HEK293 (cell line): ENCODE measurements at regions not wholly inside any gene's neighbourhood (a gene's known extent, or its start where the extent isn't known, plus 50 kb on each side); places are given as distances from the start of the nearest gene placed in this dataset.

Experiments used
- CTCF ChIA-PET: fragments of 350-600 bp; formaldehyde crosslinking; extraction: SDS; loops from one replicate; lab custom pipeline; 2021; ENCODE audit warnings: antibody characterized with exemption; lab: Yijun Ruan, JAX
- POLR2A ChIA-PET: fragments of 300-600 bp; formaldehyde crosslinking; extraction: SDS; loops from one replicate; lab custom pipeline; 2020; ENCODE audit warnings: antibody characterized with exemption, inconsistent platforms; lab: Yijun Ruan, JAX
- H3K27ac ChIP-seq: fragments of 200-500 bp; sonication (Bioruptor generic); 2 replicates; pipeline ENCODE4 v1.5.1; 2014; ENCODE audit warnings: low read depth, low read length, control low read depth, inconsistent platforms; ENCODE audit errors: extremely low read depth
- H3K36me3 ChIP-seq, 2 experiments: fragments of 200-500 bp in 1 of 2; sonication (Bioruptor generic) in 1 of 2; 1 replicate in 1 of 2; 2 replicates in 1 of 2; pipeline ENCODE4 v1.5.1; 2014 to 2017; ENCODE audit warnings: inconsistent platforms in 2 of 2, low read length in 2 of 2; ENCODE audit not compliant: control insufficient read depth in 2 of 2, insufficient read depth in 1 of 2
- H3K4me1 ChIP-seq: fragments of 200-500 bp; sonication (Bioruptor generic); 2 replicates; pipeline ENCODE4 v1.5.1; 2014; ENCODE audit warnings: mild to moderate bottlenecking, low read length, inconsistent platforms; ENCODE audit not compliant: control insufficient read depth, insufficient read depth
- H3K4me3 ChIP-seq: 2 replicates; pipeline ENCODE4 v1.5.1; 2011; ENCODE audit warnings: low read depth, mild to moderate bottlenecking, control low read depth, low read length, moderate library complexity
- H3K9me3 ChIP-seq: fragments of 200-500 bp; sonication (Bioruptor generic); 2 replicates; pipeline ENCODE4 v1.5.1; 2014; ENCODE audit warnings: low read depth, low read length, inconsistent platforms; ENCODE audit not compliant: control insufficient read depth, insufficient read depth
- FEZF1 ChIP-seq: fragments of 450-650 bp; formaldehyde crosslinking; IDR thresholded peaks from 2 replicates; pipeline ENCODE4 v1.5.1; 2016; ENCODE audit warnings: missing biosample characterization, missing genetic modification characterization
- KLF8 ChIP-seq: fragments of 450-650 bp; formaldehyde crosslinking; IDR thresholded peaks from 2 replicates; pipeline ENCODE4 v1.5.1; 2016; ENCODE audit warnings: missing biosample characterization, missing genetic modification characterization
- PRDM4 ChIP-seq: fragments of 450-650 bp; formaldehyde crosslinking; IDR thresholded peaks from 2 replicates; pipeline ENCODE4 v1.5.1; 2017; ENCODE audit warnings: missing biosample characterization, missing genetic modification characterization
- SCRT1 ChIP-seq: fragments of 450-650 bp; formaldehyde crosslinking; IDR thresholded peaks from 2 replicates; pipeline ENCODE4 v1.5.1; 2016; ENCODE audit warnings: missing biosample characterization, missing genetic modification characterization, borderline replicate concordance
- SCRT2 ChIP-seq: fragments of 450-650 bp; formaldehyde crosslinking; IDR thresholded peaks from 2 replicates; pipeline ENCODE4 v1.5.1; 2016; ENCODE audit warnings: missing biosample characterization, missing genetic modification characterization
- TSHZ1 ChIP-seq: fragments of 450-650 bp; formaldehyde crosslinking; IDR thresholded peaks from 2 replicates; pipeline ENCODE4 v1.5.1; 2016; ENCODE audit warnings: missing biosample characterization, missing genetic modification characterization, borderline replicate concordance
- ZBTB21 ChIP-seq: fragments of 450-650 bp; formaldehyde crosslinking; IDR thresholded peaks from 2 replicates; pipeline ENCODE4 v1.5.1; 2017; ENCODE audit warnings: missing biosample characterization, missing genetic modification characterization
- ZBTB44 ChIP-seq: fragments of 450-650 bp; IDR thresholded peaks from 2 replicates; pipeline ENCODE4 v1.5.1; 2018; ENCODE audit warnings: missing biosample characterization, mild to moderate bottlenecking, missing genetic modification characterization
- ZBTB48 ChIP-seq: fragments of 450-650 bp; formaldehyde crosslinking; IDR thresholded peaks from 2 replicates; pipeline ENCODE4 v1.5.1; 2016; ENCODE audit warnings: missing biosample characterization, missing genetic modification characterization
- ZEB2 ChIP-seq: fragments of 450-650 bp; formaldehyde crosslinking; IDR thresholded peaks from 2 replicates; pipeline ENCODE4 v1.5.1; 2016; ENCODE audit warnings: missing biosample characterization, missing genetic modification characterization
- ZFP69B ChIP-seq: fragments of 450-650 bp; formaldehyde crosslinking; IDR thresholded peaks from 2 replicates; pipeline ENCODE4 v1.5.1; 2016; ENCODE audit warnings: missing biosample characterization, missing genetic modification characterization
- ZNF140 ChIP-seq: fragments of 450-650 bp; formaldehyde crosslinking; IDR thresholded peaks from 2 replicates; pipeline ENCODE4 v1.5.1; 2016; ENCODE audit warnings: missing biosample characterization, missing genetic modification characterization
- ZNF24 ChIP-seq: fragments of 450-650 bp; formaldehyde crosslinking; IDR thresholded peaks from 2 replicates; pipeline ENCODE4 v1.5.1; 2016; ENCODE audit warnings: missing biosample characterization, missing genetic modification characterization
- ZNF280C ChIP-seq: fragments of 450-650 bp; formaldehyde crosslinking; IDR thresholded peaks from 2 replicates; pipeline ENCODE4 v1.5.1; 2016; ENCODE audit warnings: missing biosample characterization, missing genetic modification characterization
- ZNF302 ChIP-seq: fragments of 450-650 bp; formaldehyde crosslinking; IDR thresholded peaks from 2 replicates; pipeline ENCODE4 v1.5.1; 2016; ENCODE audit warnings: missing biosample characterization, missing genetic modification characterization, low read depth
- ZNF404 ChIP-seq: fragments of 450-650 bp; formaldehyde crosslinking; IDR thresholded peaks from 2 replicates; pipeline ENCODE4 v1.5.1; 2017; ENCODE audit warnings: missing biosample characterization, missing genetic modification characterization
- ZNF423 ChIP-seq: fragments of 450-650 bp; formaldehyde crosslinking; IDR thresholded peaks from 2 replicates; pipeline ENCODE4 v1.5.1; 2016; ENCODE audit warnings: missing biosample characterization, missing genetic modification characterization
- ZNF449 ChIP-seq: fragments of 450-650 bp; formaldehyde crosslinking; IDR thresholded peaks from 2 replicates; pipeline ENCODE4 v1.5.1; 2017; ENCODE audit warnings: missing biosample characterization, mild to moderate bottlenecking, missing genetic modification characterization, moderate library complexity
- ZNF561 ChIP-seq: fragments of 450-650 bp; IDR thresholded peaks from 2 replicates; pipeline ENCODE4 v1.5.1; 2018; ENCODE audit warnings: missing biosample characterization, missing genetic modification characterization, borderline replicate concordance
- ZNF580 ChIP-seq: fragments of 450-650 bp; formaldehyde crosslinking; IDR thresholded peaks from 2 replicates; pipeline ENCODE4 v1.5.1; 2016; ENCODE audit warnings: missing biosample characterization, missing genetic modification characterization
- ZNF610 ChIP-seq: fragments of 450-650 bp; formaldehyde crosslinking; IDR thresholded peaks from 2 replicates; pipeline ENCODE4 v1.5.1; 2016; ENCODE audit warnings: missing biosample characterization, missing genetic modification characterization, borderline replicate concordance
- ZNF629 ChIP-seq: fragments of 450-650 bp; formaldehyde crosslinking; IDR thresholded peaks from 2 replicates; pipeline ENCODE4 v1.5.1; 2017; ENCODE audit warnings: missing biosample characterization, missing genetic modification characterization
- ZNF707 ChIP-seq: fragments of 450-650 bp; formaldehyde crosslinking; IDR thresholded peaks from 2 replicates; pipeline ENCODE4 v1.5.1; 2016; ENCODE audit warnings: missing biosample characterization, missing genetic modification characterization
- ZNF792 ChIP-seq: fragments of 450-650 bp; formaldehyde crosslinking; IDR thresholded peaks from 2 replicates; pipeline ENCODE4 v1.5.1; 2016; ENCODE audit warnings: missing biosample characterization, missing genetic modification characterization

GRCh38 chr6:144617708-144618107 lies 332.6 kb downstream of the UTRN start (continued):
- TF ChIP-seq TSHZ1, result no peak
- TF ChIP-seq ZNF404 (tag by site-specific recombination), result no peak
- no peak for TF ChIP-seq ZNF24 (tag by site-specific recombination)
- TF ChIP-seq ZNF302 (tag by site-specific recombination), result no peak
- no peak for TF ChIP-seq ZFP69B (tag by site-specific recombination)
- TF ChIP-seq, all 188 proteins: peak for 0

GRCh38 chr6:144619966-144620365 lies 334.8 kb downstream of the UTRN start:
- CTCF ChIA-PET, result no interaction called here
- Histone ChIP-seq H3K36me3 (no peaks in the 10 kb centered on the region), H3K4me1 (peaks cover 5% of the 10 kb centered on the region; the same call in 1 of the 2 replicates), H3K27ac (no peak overlapping the region), H3K4me3 (no peak overlapping the region), H3K9me3 (no peaks in the 10 kb centered on the region)
- POLR2A ChIA-PET, result no interaction called here
- TF ChIP-seq ZEB2 (tag by site-specific recombination), result no peak
- 0 out of 2 replicates have a peak, but pooled peaks have one; percentile 27 for TF ChIP-seq ZBTB21 (tag by site-specific recombination)
- no peak for TF ChIP-seq ZNF140 (tag by site-specific recombination)
- peak; percentile 84 for TF ChIP-seq ZNF580 (tag by site-specific recombination)
- TF ChIP-seq ZBTB44 (tag by site-specific recombination), result peak; percentile 69; the same call in 1 of the 2 replicates
- no peak for TF ChIP-seq ZBTB48
- TF ChIP-seq FEZF1 (tag by site-specific recombination), result peak; percentile 85
- TF ChIP-seq ZNF561 (tag by site-specific recombination), result peak; percentile 63
- peak; percentile 58; the same call in 1 of the 2 replicates for TF ChIP-seq PRDM4
- peak; percentile 89; the same call in 1 of the 2 replicates for TF ChIP-seq SCRT1 (tag by site-specific recombination)
- no peak for TF ChIP-seq KLF8 (tag by site-specific recombination)
- TF ChIP-seq ZNF707 (tag by site-specific recombination), result no peak
- no peak for TF ChIP-seq ZNF280C (tag by site-specific recombination)
- TF ChIP-seq SCRT2 (tag by site-specific recombination), result peak; percentile 64
- peak; percentile 46; the same call in 1 of the 2 replicates for TF ChIP-seq ZNF629 (tag by site-specific recombination)
- peak; percentile 77; the same call in 1 of the 2 replicates for TF ChIP-seq ZNF792 (tag by site-specific recombination)
- 0 out of 2 replicates have a peak, but pooled peaks have one; percentile 36 for TF ChIP-seq ZNF610 (tag by site-specific recombination)
- TF ChIP-seq ZNF449 (tag by site-specific recombination), result no peak
- TF ChIP-seq ZNF423 (tag by site-specific recombination), result no peak
